Thyroid gland (tissue), 4 donors: ENCODE measurements at regions not wholly inside any gene's neighbourhood (a gene's known extent, or its start where the extent isn't known, plus 50 kb on each side); places are given as distances from the start of the nearest gene placed in this dataset.

Experiments
- CTCF ChIP-seq, 6 experiments: fragments of 200-600 bp in 3 of 6; fragments of 450-650 bp in 3 of 6; sonication (generic) in 3 of 6; IDR thresholded peaks; one replicate each; pipeline ENCODE4 v1.5.1; 2016 to 2019; ENCODE audit warnings: antibody characterized with exemption in 6 of 6, mild to moderate bottlenecking in 2 of 6, inconsistent platforms in 1 of 6, moderate library complexity in 1 of 6
- POLR2A ChIP-seq, 2 donors: fragments of 450-650 bp; IDR thresholded peaks; one replicate each; pipeline ENCODE4 v1.6.1; 2017; ENCODE audit warnings: antibody characterized with exemption in 2 of 2, mild to moderate bottlenecking in 2 of 2, moderate library complexity in 1 of 2

- TF ChIP-seq CTCF (IDR thresholded peaks at IDR 0.05), result no peak
- TF ChIP-seq POLR2A (IDR thresholded peaks at IDR 0.05), result no peak
These were observed 126.0 kb upstream of the ANKRD28 start for GRCh38 chr3:15923640-15924405.
